ENCODE measurements at regions not wholly inside any gene's neighbourhood (a gene's known extent, or its start where the extent isn't known, plus 50 kb on each side); places are given as distances from the start of the nearest gene placed in this dataset.

DNA sequence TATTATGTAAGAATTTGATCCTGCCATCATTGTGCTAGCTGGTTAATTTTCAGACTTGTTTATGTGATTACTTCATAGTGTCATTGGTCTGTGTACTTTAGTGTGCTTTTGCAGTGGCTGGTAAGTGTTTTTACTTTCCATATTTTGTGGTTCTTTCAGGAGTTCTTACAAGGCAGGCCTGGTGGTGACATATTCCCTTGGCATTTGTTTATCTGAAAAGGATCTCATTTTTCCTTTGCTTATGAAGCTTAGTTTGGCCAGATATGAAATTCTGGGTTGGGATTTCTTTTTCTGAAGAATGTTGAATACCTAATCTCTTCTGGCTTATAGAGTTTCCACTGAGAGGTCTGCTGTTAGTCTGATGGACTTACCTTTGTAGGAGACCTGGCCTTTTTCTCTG is 72.8 kb upstream of the MC4R start:
- Histone ChIP-seq H3K4ac (ENCODE audit: low read depth, low read length) (no peak overlapping the region), H4K20me1 (ENCODE audit: control insufficient read depth, insufficient read depth, insufficient read length) (no peaks in the 10 kb centered on the region)
- peaks cover 21 to 24% of the 10 kb centered on the region in 2 experiments for H3K4me1 Mint-ChIP-seq

More for the DNA sequence above, 72.8 kb upstream of the MC4R start:
- no peak overlapping the region for H3K27ac ChIP-seq (ENCODE audit: insufficient read length, low read depth, low read length)
- no peaks in the 10 kb centered on the region for H3K23me2 ChIP-seq (ENCODE audit: insufficient read length, low read depth, low read length, poor library complexity, severe bottlenecking)
- H3K4me2 ChIP-seq (ENCODE audit: insufficient read depth, insufficient read length, low read length), result no peak overlapping the region
- no peak overlapping the region for H2BK12ac ChIP-seq (ENCODE audit: insufficient read length, low read depth, low read length)
- no peak overlapping the region for H3K56ac ChIP-seq (ENCODE audit: insufficient read length, low read depth, low read length)
- H4K8ac ChIP-seq (replicated peaks; ENCODE audit: insufficient read length, low read depth, low read length), result no peak overlapping the region
- H3K14ac ChIP-seq (ENCODE audit: insufficient read depth, low read length), result no peak overlapping the region
- TF ChIP-seq CTCF (conservative IDR thresholded peaks at IDR 0.05), result no peak
- H3K9me3 ChIP-seq (ENCODE audit: control insufficient read depth, low read depth, low read length), result no peaks in the 10 kb centered on the region
- H3K27me3 ChIP-seq (ENCODE audit: insufficient read depth, low read length), result no peaks in the 10 kb centered on the region
- no peak overlapping the region for H2BK15ac ChIP-seq (ENCODE audit: low read depth, low read length)
- no peak overlapping the region for H2AFZ ChIP-seq (ENCODE audit: low read length)
- no peak overlapping the region for H4K91ac ChIP-seq (ENCODE audit: insufficient read length, low read depth, low read length)
- H2BK20ac ChIP-seq (ENCODE audit: low read depth, low read length, poor library complexity, severe bottlenecking), result no peak overlapping the region
- H3K4me1 ChIP-seq (ENCODE audit: insufficient read depth, low read length), result peaks cover 3% of the 10 kb centered on the region; the same call in 1 of the 2 replicates
- Mint-ChIP-seq H3K27ac (no peak overlapping the region), H3K36me3 (ENCODE audit: insufficient read depth in 1 of 3, low read depth in 3 of 3) (peaks cover 0 to 13% (median 6%) of the 10 kb centered on the region in 3 experiments; a peak in 5 of 7 replicates), H3K4me3 (no peak overlapping the region), H3K27me3 (ENCODE audit: low read depth) (no peaks in the 10 kb centered on the region), H3K9me3 (peaks cover 6 to 8% of the 10 kb centered on the region in 2 experiments; a peak in 2 of 5 replicates)
- H2BK120ac ChIP-seq (ENCODE audit: low read depth, low read length, poor library complexity, severe bottlenecking), result no peak overlapping the region
- H2AK5ac ChIP-seq (ENCODE audit: insufficient read length, low read length), result no peak overlapping the region
- H3K9ac ChIP-seq (ENCODE audit: extremely low read depth, insufficient read length, low read length), result no peak overlapping the region
- no peak overlapping the region for H3T11ph ChIP-seq (ENCODE audit: low read length)
- no peak overlapping the region for H4K5ac ChIP-seq (ENCODE audit: insufficient read length, low read depth, low read length)
- no peak for DNase-seq
- H3K18ac ChIP-seq (ENCODE audit: insufficient read length, low read depth, low read length), result no peak overlapping the region
- no peaks in the 10 kb centered on the region for H3K79me2 ChIP-seq (ENCODE audit: insufficient read depth, low read length)
- no peak overlapping the region for H2BK5ac ChIP-seq (ENCODE audit: insufficient read length, low read length)
- no peaks in the 10 kb centered on the region for H3K79me1 ChIP-seq (ENCODE audit: insufficient read depth, low read depth, low read length, poor library complexity, severe bottlenecking)
- H3K23ac ChIP-seq (ENCODE audit: insufficient read length, low read depth, low read length), result no peak overlapping the region
